ENCODE measurements at regions not wholly inside any gene's neighbourhood (a gene's known extent, or its start where the extent isn't known, plus 50 kb on each side); places are given as distances from the start of the nearest gene placed in this dataset.

- Histone ChIP-seq H3K4me3 (no peak overlapping the region), H3K27ac (no peak overlapping the region), H3K27me3 (ENCODE audit: low read depth) (peaks cover 7% of the 10 kb centered on the region), H3K36me3 (no peaks in the 10 kb centered on the region), H3K4me1 (no peaks in the 10 kb centered on the region), H3K9me3 (no peaks in the 10 kb centered on the region)
- ATAC-seq (no peak), DNase-seq (no peak)
- no peak for TF ChIP-seq CTCF (IDR thresholded peaks at IDR 0.05)
- intact Hi-C loops (cut with DNase I): no loop called here
Measured at GRCh38 chr13:112242777-112243176, 133.4 kb upstream of the SPACA7 start.

GRCh38 chr13:112244061-112244460, 132.1 kb upstream of the SPACA7 start:
- Histone ChIP-seq H3K4me1 (no peaks in the 10 kb centered on the region), H3K4me3 (no peak overlapping the region), H3K9me3 (no peaks in the 10 kb centered on the region), H3K27ac (no peak overlapping the region), H3K27me3 (ENCODE audit: low read depth) (peaks cover 7% of the 10 kb centered on the region), H3K36me3 (no peaks in the 10 kb centered on the region)
- DNase-seq: no peak
- no peak for TF ChIP-seq CTCF (IDR thresholded peaks at IDR 0.05)
- intact Hi-C loops (cut with DNase I): no loop called here
- no peak for ATAC-seq

- intact Hi-C loops (cut with DNase I): no loop called here
- Histone ChIP-seq H3K9me3 (no peaks in the 10 kb centered on the region), H3K27ac (no peak overlapping the region), H3K4me3 (no peak overlapping the region), H3K4me1 (no peaks in the 10 kb centered on the region), H3K27me3 (ENCODE audit: low read depth) (peaks cover 7% of the 10 kb centered on the region), H3K36me3 (no peaks in the 10 kb centered on the region)
- ATAC-seq (no peak), DNase-seq (no peak)
- no peak for TF ChIP-seq CTCF (IDR thresholded peaks at IDR 0.05)
Measured at GRCh38 chr13:112244495-112245177, 131.5 kb upstream of the SPACA7 start.

GRCh38 chr13:112245179-112245724, 130.9 kb upstream of the SPACA7 start:
- Histone ChIP-seq H3K9me3 (no peaks in the 10 kb centered on the region), H3K4me1 (no peaks in the 10 kb centered on the region), H3K36me3 (no peaks in the 10 kb centered on the region), H3K27me3 (ENCODE audit: low read depth) (peaks cover 7% of the 10 kb centered on the region), H3K4me3 (no peak overlapping the region), H3K27ac (no peak overlapping the region)
- no peak for TF ChIP-seq CTCF (IDR thresholded peaks at IDR 0.05)
- intact Hi-C loops (cut with DNase I): no loop called here
- DNase-seq (no peak), ATAC-seq (no peak)

GRCh38 chr13:112245989-112246388, 130.2 kb upstream of the SPACA7 start:
- Histone ChIP-seq H3K27ac (no peak overlapping the region), H3K36me3 (no peaks in the 10 kb centered on the region), H3K27me3 (ENCODE audit: low read depth) (peaks cover 8% of the 10 kb centered on the region), H3K9me3 (no peaks in the 10 kb centered on the region), H3K4me1 (no peaks in the 10 kb centered on the region), H3K4me3 (no peak overlapping the region)
- intact Hi-C loops (cut with DNase I): no loop called here
- no peak for TF ChIP-seq CTCF (IDR thresholded peaks at IDR 0.05)
- DNase-seq (no peak), ATAC-seq (no peak)
